GM23248 (cell line): ENCODE measurements at regions not wholly inside any gene's neighbourhood (a gene's known extent, or its start where the extent isn't known, plus 50 kb on each side); places are given as distances from the start of the nearest gene placed in this dataset.

Source experiments
- DNase-seq: peaks from one replicate; pipeline ENCODE4 v3.0.0-alpha.2; 2015
- H2AFZ ChIP-seq: fragments of 200-600 bp; sonication (generic); 2 replicates; pipeline ENCODE4 v1.6.1; 2016; ENCODE audit warnings: antibody characterized with exemption
- H3F3A ChIP-seq: fragments of 200-600 bp; sonication (generic); 2 replicates; pipeline ENCODE4 v1.6.1; 2016; ENCODE audit warnings: mild to moderate bottlenecking, antibody characterized with exemption, mixed run types; ENCODE audit not compliant: insufficient read depth
- H3K27ac ChIP-seq: fragments of 200-600 bp; sonication (generic); 2 replicates; pipeline ENCODE4 v1.5.1; 2016; ENCODE audit warnings: mild to moderate bottlenecking
- H3K27me3 ChIP-seq: fragments of 200-600 bp; sonication (generic); replicated peaks from 2 replicates; pipeline ENCODE4 v1.6.1; 2016; ENCODE audit warnings: mild to moderate bottlenecking; ENCODE audit not compliant: insufficient read depth
- H3K36me3 ChIP-seq: fragments of 200-600 bp; sonication (generic); 2 replicates; pipeline ENCODE4 v1.6.1; 2016; ENCODE audit warnings: low read depth, mild to moderate bottlenecking
- H3K4me1 ChIP-seq: fragments of 200-600 bp; sonication (generic); 2 replicates; pipeline ENCODE4 v1.6.1; 2016; ENCODE audit warnings: mild to moderate bottlenecking; ENCODE audit not compliant: insufficient read depth
- H3K4me2 ChIP-seq: fragments of 200-600 bp; sonication (generic); one replicate; pipeline ENCODE4 v1.6.1; 2016; ENCODE audit warnings: mild to moderate bottlenecking; ENCODE audit not compliant: unreplicated experiment
- H3K4me3 ChIP-seq: fragments of 200-600 bp; sonication (generic); 2 replicates; pipeline ENCODE4 v1.5.1; 2016; ENCODE audit warnings: mild to moderate bottlenecking
- H3K79me2 ChIP-seq: fragments of 200-600 bp; sonication (generic); 2 replicates; pipeline ENCODE4 v1.6.1; 2016; ENCODE audit warnings: mild to moderate bottlenecking; ENCODE audit not compliant: insufficient read depth
- H3K9ac ChIP-seq: fragments of 200-600 bp; sonication (generic); 2 replicates; pipeline ENCODE4 v1.6.1; 2016; ENCODE audit warnings: mild to moderate bottlenecking
- H3K9me2 ChIP-seq: fragments of 200-600 bp; sonication (generic); 2 replicates; pipeline ENCODE4 v1.6.1; 2016; ENCODE audit warnings: mixed run types, mild to moderate bottlenecking, moderate library complexity; ENCODE audit not compliant: insufficient read depth
- H3K9me3 ChIP-seq: fragments of 200-600 bp; sonication (generic); one replicate; pipeline ENCODE4 v1.6.1; 2017; ENCODE audit warnings: low read depth
- H4K20me1 ChIP-seq: fragments of 200-600 bp; sonication (generic); 2 replicates; pipeline ENCODE4 v1.6.0; 2016; ENCODE audit not compliant: insufficient read depth
- EZH2 ChIP-seq: fragments of 200-600 bp; sonication (generic); IDR thresholded peaks from 2 replicates; pipeline ENCODE4 v1.6.1; 2018; ENCODE audit warnings: antibody characterized with exemption, mild to moderate bottlenecking; ENCODE audit not compliant: insufficient read depth, poor library complexity, severe bottlenecking
- EZH2phosphoT487 ChIP-seq: fragments of 200-600 bp; sonication (generic); IDR thresholded peaks from 2 replicates; pipeline ENCODE4 v1.6.1; 2018; ENCODE audit warnings: antibody characterized with exemption, moderate library complexity, mild to moderate bottlenecking, low read depth; ENCODE audit not compliant: insufficient read depth
- WGBS, 2 experiments: methylation state at CpG; one replicate each; pipeline ENCODE4 v1.1.6; 2015 to 2017; ENCODE audit warnings: low lambda C conversion rate in 2 of 2, low coverage in 1 of 2; ENCODE audit errors: missing lambda C conversion rate in 2 of 2; 5-methylcytosine and 5-hydroxymethylcytosine counted together
- in situ Hi-C: fragments of 300-500 bp; cut with MboI; formaldehyde crosslinking; loops from 2 replicates; pipeline ENCODE4 v1.15.0; 2020

- Histone ChIP-seq H3F3A (no peaks in the 10 kb centered on the region), H2AFZ (no peak overlapping the region), H3K9me3 (no peaks in the 10 kb centered on the region), H3K4me2 (no peak overlapping the region), H3K4me3 (no peak overlapping the region), H4K20me1 (no peaks in the 10 kb centered on the region), H3K9me2 (no peaks in the 10 kb centered on the region), H3K27ac (no peak overlapping the region), H3K79me2 (no peaks in the 10 kb centered on the region), H3K4me1 (no peaks in the 10 kb centered on the region), H3K27me3 (peaks cover 11% of the 10 kb centered on the region; the same call in 1 of the 2 replicates), H3K36me3 (no peaks in the 10 kb centered on the region), H3K9ac (no peak overlapping the region)
- WGBS, 2 experiments = 43 to 49% methylated on average over 17 of the region's 17 CpGs
- in situ Hi-C loops = loop anchor here (10.0 kb wide), 1 partner anchor 60 kb away; no protein-coding TSS in a partner anchor
- DNase-seq = no peak
- TF ChIP-seq EZH2phosphoT487 = no peak
Observed at GRCh38 chr17:73834684-73835343, 190.6 kb upstream of the SDK2 start.

- 23 to 26% methylated on average over 8 of the region's 8 CpGs for WGBS, 2 experiments
- Histone ChIP-seq H3K79me2 (no peaks in the 10 kb centered on the region), H3K27ac (no peak overlapping the region), H3K9me3 (no peaks in the 10 kb centered on the region), H3K4me3 (no peak overlapping the region), H3K4me2 (no peak overlapping the region), H2AFZ (no peak overlapping the region), H3K9ac (no peak overlapping the region), H3K27me3 (peaks cover 11% of the 10 kb centered on the region; the same call in 1 of the 2 replicates), H3K36me3 (no peaks in the 10 kb centered on the region), H3K9me2 (no peaks in the 10 kb centered on the region), H4K20me1 (no peaks in the 10 kb centered on the region), H3K4me1 (no peaks in the 10 kb centered on the region), H3F3A (no peaks in the 10 kb centered on the region)
- no peak for DNase-seq
- TF ChIP-seq EZH2phosphoT487 = no peak
- no peak for TF ChIP-seq EZH2
- in situ Hi-C loops = loop anchor here (10.0 kb wide), 1 partner anchor 59 kb away; no protein-coding TSS in a partner anchor
Observed at GRCh38 chr17:73835605-73836004, 191.4 kb upstream of the SDK2 start.

GRCh38 chr17:73838815-73839214 lies 194.6 kb upstream of the SDK2 start:
- 17 to 24% methylated on average over 4 to 5 of the region's 5 CpGs for WGBS, 2 experiments
- Histone ChIP-seq H3K9me3 (no peaks in the 10 kb centered on the region), H3K9me2 (no peaks in the 10 kb centered on the region), H3K27me3 (peaks cover 11% of the 10 kb centered on the region; the same call in 1 of the 2 replicates), H4K20me1 (no peaks in the 10 kb centered on the region), H3K4me3 (no peak overlapping the region), H3F3A (no peaks in the 10 kb centered on the region), H3K9ac (no peak overlapping the region), H3K27ac (no peak overlapping the region), H3K79me2 (no peaks in the 10 kb centered on the region), H3K4me2 (no peak overlapping the region), H3K4me1 (no peaks in the 10 kb centered on the region), H3K36me3 (no peaks in the 10 kb centered on the region), H2AFZ (no peak overlapping the region)
- no peak for TF ChIP-seq EZH2
- TF ChIP-seq EZH2phosphoT487 = no peak
- DNase-seq = no peak
- in situ Hi-C loops = loop anchor here (10.0 kb wide), 1 partner anchor 56 kb away; no protein-coding TSS in a partner anchor

- H3K36me3 ChIP-seq = no peaks in the 10 kb centered on the region
- no peaks in the 10 kb centered on the region for H3K4me1 ChIP-seq
- no peaks in the 10 kb centered on the region for H4K20me1 ChIP-seq
- no peak overlapping the region for H3K9ac ChIP-seq
- no peak overlapping the region for H3K27ac ChIP-seq
- no peak for TF ChIP-seq EZH2
- TF ChIP-seq EZH2phosphoT487 = no peak
- H3K79me2 ChIP-seq = no peaks in the 10 kb centered on the region
- in situ Hi-C loops = no loop called here
- no peak overlapping the region for H2AFZ ChIP-seq
- no peak for DNase-seq
- no peaks in the 10 kb centered on the region for H3K9me2 ChIP-seq
- H3K9me3 ChIP-seq = no peaks in the 10 kb centered on the region
- H3K4me3 ChIP-seq = no peak overlapping the region
- 37 to 60% methylated on average over 1 of the region's 1 CpG for WGBS, 2 experiments
- no peak overlapping the region for H3K4me2 ChIP-seq
- no peaks in the 10 kb centered on the region for H3F3A ChIP-seq
- H3K27me3 ChIP-seq = 0 out of 2 replicates have a peak, but pooled peaks cover 2% of the 10 kb centered on the region
Observed at GRCh38 chr17:73840829-73841228, 196.6 kb upstream of the SDK2 start.
